A673 (cell line): ENCODE measurements at regions not wholly inside any gene's neighbourhood (a gene's known extent, or its start where the extent isn't known, plus 50 kb on each side); places are given as distances from the start of the nearest gene placed in this dataset.
A peak's percentile ranks its signal among the peaks of the same experiment; 100 is the strongest.

Experiments used
- BruUV-seq: library from RNA; stranded (reverse); fragments of 400-500 nt; replicated peaks from 2 replicates; lab custom pipeline; 2021; lab: Mats Ljungman, UMichigan
- CTCF ChIA-PET: fragments of 300-600 bp; sonication (Branson Sonifier 250); formaldehyde crosslinking; loops from one replicate; lab custom pipeline; 2022; ENCODE audit warnings: antibody characterized with exemption; lab: Charles Lee
- POLR2A ChIA-PET: fragments of 300-600 bp; sonication (Branson Sonifier 250); formaldehyde crosslinking; loops from one replicate; lab custom pipeline; 2022; ENCODE audit warnings: antibody characterized with exemption; ENCODE audit not compliant: low non-redundant PET; lab: Charles Lee
- DNase-seq: peaks from one replicate; pipeline ENCODE4 v3.0.0-alpha.2; 2015; ENCODE audit warnings: low spot score
- H3K27ac ChIP-seq: fragments of 200-600 bp; sonication (generic); 2 replicates; pipeline ENCODE4 v1.5.1; 2016; ENCODE audit warnings: mixed run types, low read depth, mild to moderate bottlenecking, mixed read lengths, antibody characterized with exemption, low read length; ENCODE audit not compliant: poor library complexity, severe bottlenecking
- H3K27me3 ChIP-seq: fragments of 200-600 bp; sonication (generic); replicated peaks from 2 replicates; pipeline ENCODE4 v1.6.1; 2017; ENCODE audit warnings: mixed run types, low read depth, mild to moderate bottlenecking, mixed read lengths, antibody characterized with exemption, low read length; ENCODE audit not compliant: insufficient read depth, poor library complexity
- H3K36me3 ChIP-seq: fragments of 200-600 bp; sonication (generic); 2 replicates; pipeline ENCODE4 v1.6.1; 2016; ENCODE audit warnings: mixed run types, mild to moderate bottlenecking, mixed read lengths, antibody characterized with exemption, low read length; ENCODE audit not compliant: insufficient read depth, poor library complexity, severe bottlenecking
- H3K4me1 ChIP-seq: fragments of 200-600 bp; sonication (generic); 2 replicates; pipeline ENCODE4 v1.6.1; 2017; ENCODE audit warnings: mixed run types, mild to moderate bottlenecking, mixed read lengths, antibody characterized with exemption, low read length; ENCODE audit not compliant: insufficient read depth, poor library complexity, severe bottlenecking
- H3K4me3 ChIP-seq: fragments of 200-600 bp; sonication (generic); 2 replicates; pipeline ENCODE4 v1.5.1; 2016; ENCODE audit warnings: low read depth, mixed run types, mild to moderate bottlenecking, mixed read lengths, low read length; ENCODE audit not compliant: poor library complexity, severe bottlenecking
- H3K9me3 ChIP-seq: fragments of 200-600 bp; sonication (generic); 2 replicates; pipeline ENCODE4 v1.6.1; 2016; ENCODE audit warnings: mixed run types, low read depth, mild to moderate bottlenecking, mixed read lengths, antibody characterized with exemption, low read length; ENCODE audit not compliant: poor library complexity, severe bottlenecking
- CTCF ChIP-seq: fragments of 300-800, 200-600 bp; sonication (generic); conservative IDR thresholded peaks from 2 replicates; pipeline ENCODE4 v1.5.1; 2017; ENCODE audit warnings: low read depth, mild to moderate bottlenecking, antibody characterized with exemption, low read length, moderate library complexity, mixed read lengths
- EZH2 ChIP-seq: fragments of 200-600 bp; sonication (generic); IDR thresholded peaks from 2 replicates; pipeline ENCODE4 v1.6.1; 2017; ENCODE audit warnings: borderline replicate concordance, low read depth, mild to moderate bottlenecking, mixed read lengths, antibody characterized with exemption, low read length; ENCODE audit not compliant: poor library complexity, severe bottlenecking
- intact Hi-C: fragments of 100-400 bp; cut with micrococcal nuclease; formaldehyde crosslinking; loops from one replicate; pipeline ENCODE4 v1.10.0; 2022; ENCODE audit not compliant: unreplicated experiment

- H3K36me3 ChIP-seq = no peaks in the 10 kb centered on the region
- DNase-seq = peak; percentile 41
- H3K4me1 ChIP-seq = no peaks in the 10 kb centered on the region
- H3K4me3 ChIP-seq = no peak overlapping the region
- no peaks in the 10 kb centered on the region for H3K27me3 ChIP-seq
- ChIA-PET CTCF (no interaction called here), POLR2A (no interaction called here)
- intact Hi-C loops = no loop called here
- BruUV-seq = no TSS peak
- no peak for TF ChIP-seq CTCF
- TF ChIP-seq EZH2 = no peak
- no peak overlapping the region for H3K27ac ChIP-seq
- no peaks in the 10 kb centered on the region for H3K9me3 ChIP-seq
Observed at GRCh38 chr9:118000581-118000980, 296.4 kb downstream of the TLR4 start.

GRCh38 chr9:118003240-118003639 is 299.0 kb downstream of the TLR4 start:
- BruUV-seq = no TSS peak

DNA sequence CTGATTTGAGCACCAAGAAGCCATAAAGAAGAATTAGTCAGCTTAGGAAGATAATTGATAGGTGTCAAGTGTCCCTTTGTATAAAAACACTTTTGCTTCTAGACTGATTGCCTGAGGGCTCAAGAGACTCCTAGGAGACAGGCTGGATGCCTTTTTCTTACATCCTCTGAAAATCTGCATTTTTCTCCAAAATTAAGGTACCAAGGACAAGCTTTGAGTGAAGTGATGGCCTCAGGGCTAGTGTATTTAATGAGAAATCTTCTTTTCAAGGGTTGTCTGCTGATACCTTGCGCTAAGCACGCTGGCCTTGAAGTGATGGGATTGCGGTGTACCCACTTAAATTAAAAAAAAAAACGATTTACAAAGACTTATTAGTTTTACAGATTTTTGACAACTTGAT is 304.0 kb downstream of the TLR4 start:
- POLR2A ChIA-PET = no interaction called here
- CTCF ChIA-PET = no interaction called here
- H3K9me3 ChIP-seq = no peaks in the 10 kb centered on the region
- H3K4me1 ChIP-seq = no peaks in the 10 kb centered on the region
- DNase-seq = no peak
- no peak overlapping the region for H3K27ac ChIP-seq
- intact Hi-C loops = no loop called here
- H3K36me3 ChIP-seq = no peaks in the 10 kb centered on the region
- TF ChIP-seq CTCF (no peak), EZH2 (no peak)
- H3K27me3 ChIP-seq = no peaks in the 10 kb centered on the region
- H3K4me3 ChIP-seq = no peak overlapping the region
- no TSS peak for BruUV-seq

More at GRCh38 chr9:118003240-118003639, 299.0 kb downstream of the TLR4 start:
- intact Hi-C loops = no loop called here
- H3K4me1 ChIP-seq = no peaks in the 10 kb centered on the region
- no peak overlapping the region for H3K27ac ChIP-seq
- H3K9me3 ChIP-seq = no peaks in the 10 kb centered on the region
- TF ChIP-seq EZH2 (no peak), CTCF (no peak)
- DNase-seq = no peak
- ChIA-PET CTCF (no interaction called here), POLR2A (no interaction called here)
- H3K36me3 ChIP-seq = no peaks in the 10 kb centered on the region
- H3K27me3 ChIP-seq = no peaks in the 10 kb centered on the region
- H3K4me3 ChIP-seq = no peak overlapping the region
